Gastrocnemius medialis (tissue), 4 donors: ENCODE measurements at regions not wholly inside any gene's neighbourhood (a gene's known extent, or its start where the extent isn't known, plus 50 kb on each side); places are given as distances from the start of the nearest gene placed in this dataset.

Experiments used
- ATAC-seq, 2 donors: fragments of 150-250 bp; one replicate each; pipeline ENCODE4 v1.9.1; 2016
- DNase-seq, 2 donors: peaks; one replicate each; pipeline ENCODE4 v3.0.0-alpha.2; 2019
- H3K27ac ChIP-seq, 4 donors: fragments of 200-600 bp; sonication (generic); 1 replicate in 1 of 4; 2 replicates in 3 of 4; pipeline ENCODE4 v1.5.1; 2016 to 2018; ENCODE audit warnings: mild to moderate bottlenecking in 2 of 4, moderate library complexity in 1 of 4
- H3K27me3 ChIP-seq, 3 donors: fragments of 200-600 bp; sonication (generic) in 2 of 3; 1 replicate in 1 of 3; 2 replicates in 2 of 3; pipeline versions ENCODE4 v1.5.1 to v1.6.0; 2016 to 2019; ENCODE audit warnings: mild to moderate bottlenecking in 1 of 3, moderate library complexity in 1 of 3
- H3K36me3 ChIP-seq, 2 donors: fragments of 200-600 bp; sonication (generic) in 1 of 2; one replicate each; pipeline ENCODE4 v1.5.1; 2017 to 2018
- H3K4me1 ChIP-seq, 2 donors: fragments of 200-600 bp; sonication (generic) in 1 of 2; one replicate each; pipeline ENCODE4 v1.5.1; 2016 to 2017; ENCODE audit warnings: mild to moderate bottlenecking in 2 of 2
- H3K4me3 ChIP-seq, 4 donors: fragments of 200-600 bp; sonication (generic) in 3 of 4; 1 replicate in 1 of 4; 2 replicates in 3 of 4; pipeline ENCODE4 v1.5.1; 2016 to 2019; ENCODE audit warnings: mild to moderate bottlenecking in 2 of 4
- H3K9me3 ChIP-seq, 3 donors: fragments of 200-600 bp; sonication (generic) in 2 of 3; 1 replicate in 1 of 3; 2 replicates in 2 of 3; pipeline ENCODE4 v1.5.1; 2016 to 2019
- POLR2A ChIP-seq, 2 donors: fragments of 450-650 bp; IDR thresholded peaks; one replicate each; pipeline ENCODE4 v1.6.1; 2017; ENCODE audit warnings: antibody characterized with exemption in 2 of 2, mild to moderate bottlenecking in 2 of 2, moderate library complexity in 2 of 2
- in situ Hi-C, 4 donors: fragments of 200-750 bp; cut with MboI; loops; one replicate each; pipeline versions ENCODE4 v1.15.0 to v1.8.0; 2017; ENCODE audit warnings: low sequenced_read_pairs in 4 of 4
- intact Hi-C: fragments of 100-400 bp; cut with DNase I; formaldehyde crosslinking; loops from one replicate; pipeline ENCODE4 v1.15.1; 2023; ENCODE audit warnings: low total_unique reads
- TF ChIP-seq, protein P1 (sequence below), 5 experiments: fragments of 450-650 bp in 3 of 5; fragments of 200-600 bp in 2 of 5; sonication (generic) in 2 of 5; IDR thresholded peaks in 4 of 5; conservative IDR thresholded peaks in 1 of 5; 1 replicate in 4 of 5; 2 replicates in 1 of 5; pipeline ENCODE4 v1.5.1; 2016 to 2019; ENCODE audit warnings: antibody characterized with exemption in 5 of 5, mild to moderate bottlenecking in 3 of 5, moderate library complexity in 3 of 5

- intact Hi-C loops (no loop called here), in situ Hi-C loops (no loop called here)
- Histone ChIP-seq H3K27me3 (no peaks in the 10 kb centered on the region), H3K36me3 (no peaks in the 10 kb centered on the region), H3K4me3 (no peak overlapping the region), H3K9me3 (no peaks in the 10 kb centered on the region), H3K27ac (peak overlapping the region in 1 of 4 donors; percentile 25), H3K4me1 (no peaks in the 10 kb centered on the region)
- DNase-seq (no peak), ATAC-seq (no peak)
- TF ChIP-seq, protein P1, sequence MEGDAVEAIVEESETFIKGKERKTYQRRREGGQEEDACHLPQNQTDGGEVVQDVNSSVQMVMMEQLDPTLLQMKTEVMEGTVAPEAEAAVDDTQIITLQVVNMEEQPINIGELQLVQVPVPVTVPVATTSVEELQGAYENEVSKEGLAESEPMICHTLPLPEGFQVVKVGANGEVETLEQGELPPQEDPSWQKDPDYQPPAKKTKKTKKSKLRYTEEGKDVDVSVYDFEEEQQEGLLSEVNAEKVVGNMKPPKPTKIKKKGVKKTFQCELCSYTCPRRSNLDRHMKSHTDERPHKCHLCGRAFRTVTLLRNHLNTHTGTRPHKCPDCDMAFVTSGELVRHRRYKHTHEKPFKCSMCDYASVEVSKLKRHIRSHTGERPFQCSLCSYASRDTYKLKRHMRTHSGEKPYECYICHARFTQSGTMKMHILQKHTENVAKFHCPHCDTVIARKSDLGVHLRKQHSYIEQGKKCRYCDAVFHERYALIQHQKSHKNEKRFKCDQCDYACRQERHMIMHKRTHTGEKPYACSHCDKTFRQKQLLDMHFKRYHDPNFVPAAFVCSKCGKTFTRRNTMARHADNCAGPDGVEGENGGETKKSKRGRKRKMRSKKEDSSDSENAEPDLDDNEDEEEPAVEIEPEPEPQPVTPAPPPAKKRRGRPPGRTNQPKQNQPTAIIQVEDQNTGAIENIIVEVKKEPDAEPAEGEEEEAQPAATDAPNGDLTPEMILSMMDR (IDR thresholded peaks at IDR 0.05 in 4 of 5, conservative IDR thresholded peaks at IDR 0.05 in 1 of 5) = no peak
- TF ChIP-seq POLR2A (IDR thresholded peaks at IDR 0.05) = no peak
These were observed 370.2 kb upstream of the E2F7 start for GRCh38 chr12:77435446-77436091.

- TF ChIP-seq, protein P1 (IDR thresholded peaks at IDR 0.05 in 4 of 5, conservative IDR thresholded peaks at IDR 0.05 in 1 of 5) = no peak
- TF ChIP-seq POLR2A (IDR thresholded peaks at IDR 0.05) = no peak
- Histone ChIP-seq H3K9me3 (no peaks in the 10 kb centered on the region), H3K27me3 (no peaks in the 10 kb centered on the region), H3K4me1 (no peaks in the 10 kb centered on the region), H3K27ac (no peak overlapping the region), H3K36me3 (no peaks in the 10 kb centered on the region), H3K4me3 (no peak overlapping the region)
- intact Hi-C loops = no loop called here
- DNase-seq = no peak
- ATAC-seq = no peak
- in situ Hi-C loops = no loop called here
These were observed 368.4 kb upstream of the E2F7 start for GRCh38 chr12:77433799-77434198.

DNA sequence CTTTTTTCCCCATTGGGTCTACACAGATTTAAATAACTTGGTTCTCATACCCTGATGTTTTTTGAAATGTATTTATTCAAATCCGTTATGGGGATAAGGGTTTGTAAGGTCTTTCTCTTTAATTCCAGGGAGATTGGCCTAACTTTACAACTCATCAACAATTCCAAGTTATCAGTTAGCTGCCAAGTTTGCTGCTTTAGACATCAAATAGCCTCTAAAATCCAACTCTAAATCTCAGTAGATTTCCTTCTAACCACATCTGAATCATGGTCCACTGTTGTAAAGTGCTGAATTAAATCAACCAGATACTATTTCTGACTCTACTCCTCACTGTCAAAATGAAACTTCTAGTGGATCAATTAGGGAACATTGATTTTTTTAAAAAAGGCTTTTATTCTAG lies 364.1 kb upstream of the E2F7 start:
- in situ Hi-C loops (no loop called here), intact Hi-C loops (no loop called here)
- ATAC-seq (no peak), DNase-seq (no peak)
- no peak overlapping the region for H3K4me3 ChIP-seq
- no peaks in the 10 kb centered on the region for H3K36me3 ChIP-seq
- H3K27me3 ChIP-seq = no peaks in the 10 kb centered on the region
- H3K27ac ChIP-seq = no peak overlapping the region
- no peaks in the 10 kb centered on the region for H3K4me1 ChIP-seq
- H3K9me3 ChIP-seq = no peaks in the 10 kb centered on the region
- no peak for TF ChIP-seq POLR2A (IDR thresholded peaks at IDR 0.05)
- TF ChIP-seq, protein P1 (IDR thresholded peaks at IDR 0.05 in 4 of 5, conservative IDR thresholded peaks at IDR 0.05 in 1 of 5) = no peak

- no peaks in the 10 kb centered on the region for H3K36me3 ChIP-seq
- intact Hi-C loops (no loop called here), in situ Hi-C loops (no loop called here)
- no peaks in the 10 kb centered on the region for H3K4me1 ChIP-seq
- DNase-seq = no peak
- H3K9me3 ChIP-seq = no peaks in the 10 kb centered on the region
- no peak for ATAC-seq
- no peaks in the 10 kb centered on the region for H3K27me3 ChIP-seq
- no peak overlapping the region for H3K27ac ChIP-seq
- TF ChIP-seq POLR2A (IDR thresholded peaks at IDR 0.05) = no peak
- TF ChIP-seq, protein P1 (IDR thresholded peaks at IDR 0.05 in 4 of 5, conservative IDR thresholded peaks at IDR 0.05 in 1 of 5) = no peak
- H3K4me3 ChIP-seq = no peak overlapping the region
These were observed 355.8 kb upstream of the E2F7 start for GRCh38 chr12:77421152-77421551.

DNA sequence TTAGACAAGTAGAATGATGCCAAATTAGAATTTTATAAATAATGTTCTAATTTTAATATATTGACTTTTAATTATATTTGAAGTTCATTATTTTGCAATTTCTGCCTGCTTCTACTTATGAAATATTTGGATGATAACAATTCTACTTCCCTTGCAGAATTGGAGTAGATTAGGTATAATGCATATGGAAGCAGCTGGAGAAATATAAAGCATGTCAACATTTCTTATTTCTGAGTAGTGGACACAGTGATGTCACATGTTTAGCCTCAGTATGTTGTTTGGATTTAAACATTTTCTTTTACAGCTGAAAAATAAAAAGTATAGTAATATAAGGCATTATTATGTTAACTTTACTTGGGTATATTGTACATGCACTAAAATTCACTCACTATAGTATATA lies 344.2 kb upstream of the E2F7 start:
- in situ Hi-C loops = no loop called here
- no peak for TF ChIP-seq POLR2A (IDR thresholded peaks at IDR 0.05)
- TF ChIP-seq, protein P1 (IDR thresholded peaks at IDR 0.05 in 4 of 5, conservative IDR thresholded peaks at IDR 0.05 in 1 of 5) = no peak

More for the DNA sequence above, 344.2 kb upstream of the E2F7 start:
- ATAC-seq (no peak), DNase-seq (no peak)
- H3K9me3 ChIP-seq = no peaks in the 10 kb centered on the region
- H3K4me1 ChIP-seq = no peaks in the 10 kb centered on the region
- H3K4me3 ChIP-seq = no peak overlapping the region
- no peak overlapping the region for H3K27ac ChIP-seq
- H3K27me3 ChIP-seq = no peaks in the 10 kb centered on the region
- H3K36me3 ChIP-seq = no peaks in the 10 kb centered on the region
- intact Hi-C loops = no loop called here
